Kidney (tissue), 13 donors: ENCODE measurements at regions not wholly inside any gene's neighbourhood (a gene's known extent, or its start where the extent isn't known, plus 50 kb on each side); places are given as distances from the start of the nearest gene placed in this dataset.

Experiments
- DNase-seq, 5 donors: peaks; one replicate each; pipeline ENCODE4 v3.0.0-alpha.2; 2013 to 2020
- FAIRE-seq: peaks from 2 replicates; lab custom pipeline; 2012; peaks lifted over from hg19 to GRCh38; lab: Jason Lieb, UNC
- H3K27ac ChIP-seq, 2 donors: one replicate each; pipeline ENCODE4 v1.7.0; 2013; ENCODE audit warnings: low read depth in 2 of 2, low read length in 2 of 2, inconsistent platforms in 1 of 2
- H3K27me3 ChIP-seq: one replicate; pipeline ENCODE4 v1.7.1; 2013; ENCODE audit warnings: low read length, inconsistent platforms; ENCODE audit not compliant: control insufficient read depth, insufficient read depth
- H3K36me3 ChIP-seq, 3 donors: one replicate each; pipeline versions ENCODE4 v1.7.0 to v1.7.1; 2013; ENCODE audit warnings: low read length in 3 of 3, control low read depth in 1 of 3, inconsistent platforms in 1 of 3; ENCODE audit not compliant: insufficient read depth in 3 of 3, control insufficient read depth in 2 of 3
- H3K4me1 ChIP-seq, 3 donors: one replicate each; pipeline versions ENCODE4 v1.7.0 to v1.7.1; 2013; ENCODE audit warnings: low read length in 3 of 3, inconsistent platforms in 1 of 3, low read depth in 1 of 3; ENCODE audit not compliant: control insufficient read depth in 2 of 3, insufficient read depth in 2 of 3
- H3K4me3 ChIP-seq, 3 donors: one replicate each; pipeline versions ENCODE4 v1.7.0 to v1.8.1; 2013; ENCODE audit warnings: low read length in 3 of 3, control low read depth in 1 of 3, inconsistent platforms in 1 of 3
- H3K9ac ChIP-seq, 3 donors: one replicate each; pipeline versions ENCODE4 v1.7.0 to v1.7.1; 2013; ENCODE audit warnings: low read length in 3 of 3, control low read depth in 1 of 3, inconsistent platforms in 1 of 3
- H3K9me3 ChIP-seq, 3 donors: one replicate each; pipeline versions ENCODE4 v1.7.0 to v1.7.1; 2013; ENCODE audit warnings: low read length in 3 of 3, control low read depth in 1 of 3, inconsistent platforms in 1 of 3; ENCODE audit not compliant: control insufficient read depth in 2 of 3, insufficient read depth in 1 of 3
- CTCF ChIP-seq: IDR thresholded peaks from 3 replicates; pipeline ENCODE4 v1.5.1; 2012; ENCODE audit warnings: mild to moderate bottlenecking, moderate library complexity, borderline replicate concordance; ENCODE audit not compliant: insufficient read depth; ENCODE audit errors: extremely low read depth
- intact Hi-C: fragments of 100-400 bp; cut with DNase I; formaldehyde crosslinking; loops from one replicate; pipeline ENCODE4 v1.11.1; 2022
- donor health status: control.
- donor health status: control.
- donor health status: control.
- donor health status: control.
- donor health status: control.
- donor health status: DM: yes; HTN: yes; CAD: no.
- donor health status: Normal renal cell carcinoma (clear cell type).

DNA sequence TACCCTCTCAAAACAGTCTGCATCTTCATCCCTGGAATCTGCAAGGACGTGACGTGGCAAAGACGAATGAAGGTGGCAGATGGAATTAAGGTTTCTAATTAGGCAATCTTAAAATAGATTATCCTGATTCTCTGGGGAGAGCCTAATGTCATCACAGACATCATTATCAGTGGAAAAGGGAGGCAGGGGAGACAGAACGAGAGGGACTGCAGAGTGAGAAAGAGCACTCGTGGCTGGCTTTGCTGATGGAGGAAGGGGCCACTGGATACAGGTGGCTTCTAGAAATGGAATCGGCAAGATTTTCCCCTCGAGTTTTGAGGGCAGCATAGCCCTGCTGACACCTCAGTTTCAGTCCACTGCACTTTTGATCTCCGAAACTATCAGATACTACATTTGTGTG lies 110.6 kb downstream of the ASMT start:
- no peaks in the 10 kb centered on the region for H3K4me1 ChIP-seq
- DNase-seq, result no peak
- intact Hi-C loops, result no loop called here
- no peak overlapping the region for H3K4me3 ChIP-seq
- H3K9me3 ChIP-seq, result peaks cover 0 to 3% (median 0%) of the 10 kb centered on the region in 3 donors
- no peaks in the 10 kb centered on the region for H3K36me3 ChIP-seq
- TF ChIP-seq CTCF, result no peak
- no peak overlapping the region for H3K9ac ChIP-seq
- no peaks in the 10 kb centered on the region for H3K27me3 ChIP-seq
- no peak overlapping the region for H3K27ac ChIP-seq
- no peak for FAIRE-seq

DNA sequence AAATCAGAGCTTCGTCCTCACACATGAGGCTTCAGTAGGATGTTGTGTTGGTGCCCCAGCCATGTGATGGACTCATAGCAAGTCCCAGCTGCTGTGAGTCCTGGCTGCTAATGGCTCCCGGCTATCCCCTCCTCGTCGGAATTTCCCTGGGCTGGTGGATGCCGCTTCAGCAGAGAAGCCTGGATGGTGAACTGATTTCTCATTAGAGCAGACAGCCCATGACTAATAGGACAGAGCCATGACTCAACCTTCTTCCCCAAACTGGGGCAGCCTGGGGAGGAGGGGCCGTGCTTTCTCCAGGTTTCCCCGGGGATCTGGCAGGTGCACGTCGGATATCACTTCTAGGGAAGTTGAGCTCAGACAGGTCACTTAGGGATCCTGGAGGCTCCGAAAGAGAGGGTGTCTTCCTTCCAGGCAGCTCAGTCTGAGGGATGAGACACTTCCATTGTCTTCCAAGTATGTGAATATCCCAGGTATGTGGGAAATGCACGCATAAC lies 112.7 kb downstream of the ASMT start:
- Histone ChIP-seq H3K4me1 (no peaks in the 10 kb centered on the region), H3K27ac (no peak overlapping the region), H3K36me3 (no peaks in the 10 kb centered on the region), H3K27me3 (no peaks in the 10 kb centered on the region), H3K4me3 (no peak overlapping the region), H3K9me3 (peaks cover 0 to 3% (median 0%) of the 10 kb centered on the region in 3 donors), H3K9ac (no peak overlapping the region)
- FAIRE-seq, result no peak
- DNase-seq, result peak in 1 of 5 donors; percentile 16
- no peak for TF ChIP-seq CTCF
- intact Hi-C loops, result no loop called here

DNA sequence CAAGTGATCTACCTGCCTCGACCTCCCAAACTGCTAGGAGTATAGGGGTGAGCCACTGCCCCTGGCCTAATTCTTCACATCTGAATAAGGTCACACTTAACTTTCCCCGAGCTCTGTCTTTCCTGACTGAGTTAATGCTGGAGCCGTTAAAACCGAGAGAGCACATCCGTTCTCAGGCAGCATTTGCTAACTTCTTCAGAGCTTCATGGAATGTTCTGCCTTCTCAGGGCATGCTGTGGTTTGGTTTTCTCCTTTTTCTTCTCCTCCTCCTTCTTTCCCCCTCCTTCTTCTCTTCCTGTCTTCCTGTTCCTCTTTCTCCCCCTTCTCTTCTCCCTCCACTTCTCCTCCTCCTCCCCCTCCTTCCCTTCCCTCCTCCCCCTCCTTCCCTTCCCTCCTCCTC lies 119.9 kb downstream of the ASMT start:
- no peak overlapping the region for H3K4me3 ChIP-seq
- intact Hi-C loops, result no loop called here
- TF ChIP-seq CTCF, result no peak
- no peaks in the 10 kb centered on the region for H3K27me3 ChIP-seq
- no peak for FAIRE-seq
- H3K4me1 ChIP-seq, result no peaks in the 10 kb centered on the region
- no peaks in the 10 kb centered on the region for H3K9me3 ChIP-seq
- no peak overlapping the region for H3K27ac ChIP-seq
- no peak overlapping the region for H3K9ac ChIP-seq
- no peak for DNase-seq
- no peaks in the 10 kb centered on the region for H3K36me3 ChIP-seq

DNA sequence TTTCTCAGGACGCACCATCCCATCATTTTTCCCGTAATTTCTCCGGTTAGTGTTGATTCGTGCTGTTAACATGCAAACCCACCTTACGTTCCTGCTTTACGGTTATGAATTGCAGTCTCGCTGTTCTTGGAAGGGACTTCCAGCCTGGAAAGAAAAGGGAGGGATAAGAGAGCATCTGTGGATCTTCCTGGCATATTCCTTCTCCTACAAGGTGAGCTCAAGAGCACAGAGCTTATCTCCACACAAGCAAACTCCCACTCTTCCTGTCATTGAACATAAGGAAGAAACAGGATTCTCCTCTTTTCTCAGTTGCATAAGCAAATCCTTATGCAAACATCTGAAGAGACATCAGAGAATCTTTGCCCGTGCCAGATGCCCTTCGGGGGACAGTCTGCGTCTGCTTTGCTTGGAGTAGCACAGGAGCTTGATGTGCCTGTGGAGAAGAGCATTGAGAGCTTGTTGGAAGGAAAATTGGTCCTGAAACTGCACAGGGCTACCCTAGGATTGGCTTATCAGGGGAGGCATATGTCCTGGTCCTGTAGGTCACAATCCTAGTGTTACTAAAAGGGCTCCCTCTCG lies 127.0 kb downstream of the ASMT start:
- Histone ChIP-seq H3K9ac (no peak overlapping the region), H3K36me3 (no peaks in the 10 kb centered on the region), H3K27ac (no peak overlapping the region), H3K4me3 (no peak overlapping the region), H3K4me1 (no peaks in the 10 kb centered on the region), H3K9me3 (no peaks in the 10 kb centered on the region), H3K27me3 (no peaks in the 10 kb centered on the region)
- intact Hi-C loops, result no loop called here
- DNase-seq (no peak), FAIRE-seq (no peak)
- TF ChIP-seq CTCF, result no peak
